Pancreas (tissue), 10 donors: ENCODE measurements at regions not wholly inside any gene's neighbourhood (a gene's known extent, or its start where the extent isn't known, plus 50 kb on each side); places are given as distances from the start of the nearest gene placed in this dataset.

ENCODE experiments used
- ATAC-seq, 4 donors: fragments of 200-7000 bp; cut with Tn5 transposase; one replicate each; pipeline versions ENCODE4 v1.8.0 to v1.9.1; 2020; ENCODE audit warnings: mild to moderate bottlenecking in 4 of 4, moderate library complexity in 4 of 4
- DNase-seq, 6 donors: peaks; one replicate each; pipeline ENCODE4 v3.0.0-alpha.2; 2020
- FAIRE-seq: peaks from 2 replicates; lab custom pipeline; 2012; peaks lifted over from hg19 to GRCh38; lab: Jason Lieb, UNC
- H3K27ac ChIP-seq, 4 donors: fragments of 200-600 bp; sonication (generic); 1 replicate in 3 of 4; 2 replicates in 1 of 4; pipeline versions ENCODE4 v1.5.0 to v1.8.0; 2020
- H3K27me3 ChIP-seq, 4 donors: fragments of 200-600 bp; one replicate each; pipeline ENCODE4 v1.8.0; 2021
- H3K36me3 ChIP-seq, 3 donors: fragments of 200-600 bp; sonication (generic) in 1 of 3; one replicate each; pipeline versions ENCODE4 v1.5.0 to v1.8.0; 2020 to 2021
- H3K4me1 ChIP-seq, 3 donors: fragments of 200-600 bp; one replicate each; pipeline ENCODE4 v1.8.0; 2021
- H3K4me3 ChIP-seq, 4 donors: fragments of 200-600 bp; sonication (generic) in 2 of 4; one replicate each; pipeline versions ENCODE4 v1.5.0 to v1.8.0; 2020 to 2021
- H3K9me3 ChIP-seq, 4 donors: fragments of 200-600 bp; one replicate each; pipeline ENCODE4 v1.8.0; 2021
- CTCF ChIP-seq, 4 donors: fragments of 200-600 bp; sonication (generic) in 3 of 4; IDR thresholded peaks; one replicate each; pipeline versions ENCODE4 v1.5.0 to v1.8.0; 2021; ENCODE audit warnings: antibody characterized with exemption in 4 of 4
- WGBS, 2 donors: extraction: QIAGEN DNeasy Blood & Tissue Kit; methylation state at CpG; one replicate each; pipeline ENCODE4 v1.1.7; 2013; 5-methylcytosine and 5-hydroxymethylcytosine counted together
- intact Hi-C, 3 donors: fragments of 100-400 bp; cut with DNase I; formaldehyde crosslinking; loops; one replicate each; pipeline versions ENCODE4 v1.11.1 to v1.14.2; 2022
- donor health status: healthy with polysubstance abuse.
- donor health status: DM: no; HTN: no; CAD: no; lungs with moderate emphysema.
- donor health status: DM: no; HTN: no; CAD: no.
- donor health status: control.
- donor health status: control.
- donor health status: Bipolar disorder and iron deficiency.
- donor health status: DM: yes; HTN: yes; CAD: no.
- donor health status: DM: no; HTN: no; CAD: no.
- donor health status: DM: no; HTN: no; CAD: no.
- donor health status: DM: yes; HTN: yes; CAD: no.

GRCh38 chr2:97359861-97360584 lies 229.7 kb downstream of the ANKRD36B start:
- no peaks in the 10 kb centered on the region for H3K9me3 ChIP-seq
- intact Hi-C loops: no loop called here
- WGBS, 2 donors: 64 to 66% methylated on average over 4 of the region's 5 CpGs
- H3K36me3 ChIP-seq: no peaks in the 10 kb centered on the region
- no peaks in the 10 kb centered on the region for H3K4me1 ChIP-seq
- ATAC-seq: no peak
- FAIRE-seq: no peak
- no peak for TF ChIP-seq CTCF (IDR thresholded peaks at IDR 0.05)
- no peak for DNase-seq
- H3K27me3 ChIP-seq: no peaks in the 10 kb centered on the region
- no peak overlapping the region for H3K27ac ChIP-seq
- H3K4me3 ChIP-seq: no peak overlapping the region

- no peak for ATAC-seq
- FAIRE-seq: no peak
- intact Hi-C loops: no loop called here
- Histone ChIP-seq H3K4me1 (no peaks in the 10 kb centered on the region), H3K36me3 (no peaks in the 10 kb centered on the region), H3K9me3 (no peaks in the 10 kb centered on the region), H3K27ac (no peak overlapping the region), H3K27me3 (no peaks in the 10 kb centered on the region), H3K4me3 (no peak overlapping the region)
- DNase-seq: no peak
- 57 to 59% methylated on average over 4 of the region's 4 CpGs for WGBS, 2 donors
- no peak for TF ChIP-seq CTCF (IDR thresholded peaks at IDR 0.05)
Observed at GRCh38 chr2:97355887-97356286, 233.8 kb downstream of the ANKRD36B start.

- no peak for FAIRE-seq
- intact Hi-C loops: no loop called here
Observed at GRCh38 chr2:97355176-97355575, 234.5 kb downstream of the ANKRD36B start.

GRCh38 chr2:97354576-97354975 lies 235.1 kb downstream of the ANKRD36B start:
- Histone ChIP-seq H3K4me3 (no peak overlapping the region), H3K27me3 (no peaks in the 10 kb centered on the region), H3K9me3 (no peaks in the 10 kb centered on the region), H3K4me1 (no peaks in the 10 kb centered on the region), H3K27ac (no peak overlapping the region), H3K36me3 (no peaks in the 10 kb centered on the region)
- FAIRE-seq (no peak), ATAC-seq (no peak), DNase-seq (no peak)
- no peak for TF ChIP-seq CTCF (IDR thresholded peaks at IDR 0.05)
- intact Hi-C loops: no loop called here
- 84 to 93% methylated on average over 1 of the region's 1 CpG for WGBS, 2 donors

More at GRCh38 chr2:97355176-97355575, 234.5 kb downstream of the ANKRD36B start:
- no peak overlapping the region for H3K4me3 ChIP-seq
- no peak overlapping the region for H3K27ac ChIP-seq
- no peak for TF ChIP-seq CTCF (IDR thresholded peaks at IDR 0.05)
- 50 to 58% methylated on average over 3 of the region's 3 CpGs for WGBS, 2 donors
- ATAC-seq (no peak), DNase-seq (no peak)
- H3K27me3 ChIP-seq: no peaks in the 10 kb centered on the region
- H3K36me3 ChIP-seq: no peaks in the 10 kb centered on the region
- H3K9me3 ChIP-seq: no peaks in the 10 kb centered on the region
- no peaks in the 10 kb centered on the region for H3K4me1 ChIP-seq

GRCh38 chr2:97348841-97349240 lies 235.9 kb downstream of the ANKRD36 start:
- H3K4me1 ChIP-seq: no peaks in the 10 kb centered on the region
- intact Hi-C loops: no loop called here
- H3K27ac ChIP-seq: no peak overlapping the region
- no peak for ATAC-seq
- TF ChIP-seq CTCF (IDR thresholded peaks at IDR 0.05): no peak
- no peaks in the 10 kb centered on the region for H3K9me3 ChIP-seq
- H3K4me3 ChIP-seq: no peak overlapping the region
- no peaks in the 10 kb centered on the region for H3K27me3 ChIP-seq
- DNase-seq: no peak
- WGBS, 2 donors: 19 to 44% methylated on average over 1 of the region's 1 CpG
- FAIRE-seq: no peak
- no peaks in the 10 kb centered on the region for H3K36me3 ChIP-seq
